ENCODE measurements at regions not wholly inside any gene's neighbourhood (a gene's known extent, or its start where the extent isn't known, plus 50 kb on each side); places are given as distances from the start of the nearest gene placed in this dataset.

GRCh38 chr5:135635451-135635850, 56.7 kb upstream of the CXCL14 start:
- TF ChIP-seq MEF2A (IDR thresholded peaks at IDR 0.05; ENCODE audit: borderline replicate concordance, low read depth) (no peak), RXRA (IDR thresholded peaks at IDR 0.05; ENCODE audit: borderline replicate concordance, low read depth) (no peak), TAF1 (IDR thresholded peaks at IDR 0.05; ENCODE audit: borderline replicate concordance, low read depth, low read length) (no peak), JUND (IDR thresholded peaks at IDR 0.05) (no peak), RCOR1 (IDR thresholded peaks at IDR 0.05; ENCODE audit: low read length) (no peak)
- Histone ChIP-seq H3K9me3 (no peaks in the 10 kb centered on the region), H3K36me3 (replicated peaks in 1 of 2; ENCODE audit: control insufficient read depth in 1 of 2, insufficient read depth in 2 of 2, low read length in 1 of 2) (no peaks in the 10 kb centered on the region), H3K4me1 (ENCODE audit: control insufficient read depth in 1 of 2, insufficient read depth in 2 of 2, low read depth in 1 of 2, low read length in 1 of 2) (peaks cover 0 to 3% of the 10 kb centered on the region in 2 experiments; a peak in 1 of 4 replicates), H3K79me2 (ENCODE audit: insufficient read depth) (no peaks in the 10 kb centered on the region), H2AFZ (ENCODE audit: low read depth) (no peak overlapping the region), H3F3A (replicated peaks; ENCODE audit: insufficient read depth) (no peaks in the 10 kb centered on the region), H3K27me3 (ENCODE audit: insufficient read depth) (peaks cover 5% of the 10 kb centered on the region; the same call in 1 of the 2 replicates), H3K9me2 (no peaks in the 10 kb centered on the region), H3K4me2 (no peak overlapping the region), H4K20me1 (ENCODE audit: insufficient read depth) (no peaks in the 10 kb centered on the region), H3K9ac (no peak overlapping the region), H3K27ac (ENCODE audit: low read depth in 2 of 2, low read length in 1 of 2) (no peak overlapping the region), H3K4me3 (ENCODE audit: low read depth in 2 of 2, low read length in 1 of 2) (no peak overlapping the region)
- WGBS (ENCODE audit: low lambda C conversion rate) = 29% methylated on average over 5 of the region's 5 CpGs
- CTCF ChIA-PET = interaction anchor here (0.6 to 1.9 kb wide), 2 partner anchors 70 to 169 kb away, joined by 3 to 5 read pairs; no protein-coding TSS in a partner anchor
- no peak for DNase-seq
- POLR2A ChIA-PET = no interaction called here

- H3K27me3 ChIP-seq (ENCODE audit: insufficient read depth) = peaks cover 5% of the 10 kb centered on the region; the same call in 1 of the 2 replicates
- TF ChIP-seq GABPA (IDR thresholded peaks at IDR 0.05; ENCODE audit: low read depth) (no peak), ELF1 (IDR thresholded peaks at IDR 0.05) (no peak), RCOR1 (IDR thresholded peaks at IDR 0.05; ENCODE audit: low read length) (no peak), CTCF (IDR thresholded peaks at IDR 0.05) (no peak), EP300 (IDR thresholded peaks at IDR 0.05; ENCODE audit: borderline replicate concordance in 1 of 2, low read depth in 1 of 2, low read length in 1 of 2) (no peak), GATA2 (CRISPR knock-in tag; IDR thresholded peaks at IDR 0.05) (no peak), MAX (IDR thresholded peaks at IDR 0.05; ENCODE audit: low read depth) (no peak), NFIC (IDR thresholded peaks at IDR 0.05; ENCODE audit: borderline replicate concordance) (no peak), TCF12 (IDR thresholded peaks at IDR 0.05) (no peak), NRF1 (IDR thresholded peaks at IDR 0.05; ENCODE audit: low read depth, low read length) (no peak), RFX5 (IDR thresholded peaks at IDR 0.05; ENCODE audit: low read length) (no peak), RAD21 (IDR thresholded peaks at IDR 0.05; ENCODE audit: low read length) (no peak), PBX3 (IDR thresholded peaks at IDR 0.05) (no peak), TEAD4 (IDR thresholded peaks at IDR 0.05; ENCODE audit: borderline replicate concordance, insufficient read depth) (no peak), EZH2phosphoT487 (IDR thresholded peaks at IDR 0.05; ENCODE audit: borderline replicate concordance, low read depth) (no peak), IRF3 (IDR thresholded peaks at IDR 0.05; ENCODE audit: low read depth, low read length) (no peak), TAF1 (IDR thresholded peaks at IDR 0.05; ENCODE audit: borderline replicate concordance, low read depth, low read length) (no peak)
- no peaks in the 10 kb centered on the region for H3K36me3 ChIP-seq (replicated peaks in 1 of 2; ENCODE audit: control insufficient read depth in 1 of 2, insufficient read depth in 2 of 2, low read length in 1 of 2)
- WGBS (ENCODE audit: low lambda C conversion rate) = 13% methylated on average over 5 of the region's 5 CpGs
- ChIA-PET POLR2A (no interaction called here), CTCF (interaction anchor here (1.0 kb wide), 1 partner anchor 197 kb away, joined by 3 read pairs; no protein-coding TSS in a partner anchor)
- no peaks in the 10 kb centered on the region for H3K9me3 ChIP-seq
- H3K9ac ChIP-seq = no peak overlapping the region
- H3K4me2 ChIP-seq = no peak overlapping the region
- no peak overlapping the region for H3K4me3 ChIP-seq (ENCODE audit: low read depth in 2 of 2, low read length in 1 of 2)
- no peak for DNase-seq
- no peak overlapping the region for H2AFZ ChIP-seq (ENCODE audit: low read depth)
- H3K27ac ChIP-seq (ENCODE audit: low read depth in 2 of 2, low read length in 1 of 2) = no peak overlapping the region
- H3K4me1 ChIP-seq (ENCODE audit: control insufficient read depth in 1 of 2, insufficient read depth in 2 of 2, low read depth in 1 of 2, low read length in 1 of 2) = peaks cover 0 to 3% of the 10 kb centered on the region in 2 experiments; a peak in 1 of 4 replicates
- H4K20me1 ChIP-seq (ENCODE audit: insufficient read depth) = no peaks in the 10 kb centered on the region
- H3F3A ChIP-seq (replicated peaks; ENCODE audit: insufficient read depth) = no peaks in the 10 kb centered on the region
- H3K79me2 ChIP-seq (ENCODE audit: insufficient read depth) = no peaks in the 10 kb centered on the region
- H3K9me2 ChIP-seq = no peaks in the 10 kb centered on the region
Observed at GRCh38 chr5:135632798-135633197, 54.0 kb upstream of the CXCL14 start.
